Spleen (tissue), 7 donors: ENCODE measurements at regions not wholly inside any gene's neighbourhood (a gene's known extent, or its start where the extent isn't known, plus 50 kb on each side); places are given as distances from the start of the nearest gene placed in this dataset.
"Not testable (repeated sequence)": the region's sequence is repeated elsewhere in the genome, so short reads cannot be mapped to it uniquely, and the experiment has no call there.

Source experiments
- CTCF ChIP-seq, 11 experiments: fragments of 200-600 bp in 7 of 11; fragments of 450-650 bp in 4 of 11; sonication (generic) in 4 of 11; IDR thresholded peaks in 8 of 11; conservative IDR thresholded peaks in 3 of 11; 1 replicate in 7 of 11; 2 replicates in 4 of 11; pipeline versions ENCODE4 v1.4.0 to v1.8.0; 2016 to 2021; ENCODE audit warnings: antibody characterized with exemption in 11 of 11, inconsistent platforms in 4 of 11, mild to moderate bottlenecking in 1 of 11
- POLR2AphosphoS5 ChIP-seq, 3 donors: sonication (generic); formaldehyde crosslinking; IDR thresholded peaks; one replicate each; pipeline ENCODE4 v1.5.1; 2017; ENCODE audit warnings: antibody characterized with exemption in 3 of 3
- donor health status: DM: no; HTN: no; CAD: no; lungs with moderate emphysema.
- donor health status: DM: no; HTN: no; CAD: no.
- donor health status: DM: no; HTN: no; CAD: no.

DNA sequence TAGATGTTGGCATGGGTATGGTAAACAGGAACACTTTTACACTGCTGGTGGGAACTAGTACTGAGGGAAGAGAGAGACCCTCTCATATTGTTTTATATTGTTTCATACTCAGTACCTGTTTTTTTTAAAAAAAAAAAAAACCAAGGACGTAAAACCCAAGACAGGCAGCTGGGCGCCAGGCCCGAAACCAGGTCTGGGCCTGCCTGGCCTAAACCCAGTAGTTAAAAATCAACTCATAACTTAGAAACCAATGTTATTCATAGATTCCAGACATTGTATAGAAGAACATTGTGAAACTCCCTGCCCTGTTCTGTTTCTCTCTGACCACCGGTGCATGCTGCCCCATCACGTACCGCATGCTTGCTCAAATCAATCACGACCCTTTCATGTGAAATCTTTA lies 125.5 kb downstream of the FAM170A start:
- not testable (repeated sequence) for TF ChIP-seq CTCF (IDR thresholded peaks at IDR 0.05 in 8 of 11, conservative IDR thresholded peaks at IDR 0.05 in 3 of 11); POLR2AphosphoS5 (IDR thresholded peaks at IDR 0.05)
